Superior temporal gyrus (tissue), 1 donor: ENCODE measurements at regions not wholly inside any gene's neighbourhood (a gene's known extent, or its start where the extent isn't known, plus 50 kb on each side); places are given as distances from the start of the nearest gene placed in this dataset.
"Not testable (repeated sequence)": the region's sequence is repeated elsewhere in the genome, so short reads cannot be mapped to it uniquely, and the experiment has no call there.

Experiments used
- DNase-seq: peaks from one replicate; pipeline ENCODE4 v3.0.0-alpha.2; 2016; ENCODE audit errors: extremely low spot score

DNA sequence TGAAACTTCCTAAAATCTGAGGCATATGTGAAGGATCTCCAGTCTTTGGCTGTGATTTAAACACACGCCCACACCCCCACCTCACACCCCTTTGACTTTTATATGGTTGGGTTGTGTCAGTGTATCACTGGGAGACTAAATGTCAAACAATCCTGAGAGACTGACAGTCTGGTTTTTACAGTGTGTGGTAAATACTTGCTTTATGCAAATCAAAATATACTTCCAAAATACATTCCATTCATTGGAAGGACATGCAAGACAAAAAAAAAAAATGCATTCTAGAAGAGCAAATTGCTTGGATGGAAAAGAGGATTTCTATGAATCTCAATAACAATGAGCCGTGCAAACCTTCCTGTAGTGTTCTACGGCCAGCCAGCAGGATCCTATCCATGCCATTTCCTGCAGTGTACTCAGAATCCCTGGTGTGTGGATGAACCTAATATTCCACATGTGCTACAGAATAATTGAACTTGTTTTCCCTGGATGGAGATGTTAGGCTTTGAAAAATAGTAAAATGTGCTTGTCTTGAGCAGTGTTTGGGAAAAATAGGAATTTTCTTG lies 602.1 kb upstream of the GOT2 start:
- DNase-seq: no peak

DNA sequence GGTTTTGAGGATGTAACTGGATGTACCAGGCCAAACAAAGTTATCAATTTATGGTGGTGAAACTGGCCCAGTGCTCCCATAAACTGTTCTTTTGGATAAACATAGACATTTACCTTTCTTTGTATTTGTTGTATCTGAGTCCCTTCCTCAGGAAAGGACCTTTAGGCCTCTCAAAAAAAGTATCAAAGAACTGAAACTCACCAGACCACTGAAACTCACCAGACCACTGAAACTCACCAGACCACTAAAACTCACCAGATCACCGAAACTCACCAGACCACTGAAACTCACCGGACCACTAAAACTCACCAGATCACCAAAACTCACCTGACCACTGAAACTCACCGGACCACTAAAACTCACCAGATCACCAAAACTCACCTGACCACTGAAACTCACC lies 597.6 kb upstream of the GOT2 start:
- not testable (repeated sequence) for DNase-seq

DNA sequence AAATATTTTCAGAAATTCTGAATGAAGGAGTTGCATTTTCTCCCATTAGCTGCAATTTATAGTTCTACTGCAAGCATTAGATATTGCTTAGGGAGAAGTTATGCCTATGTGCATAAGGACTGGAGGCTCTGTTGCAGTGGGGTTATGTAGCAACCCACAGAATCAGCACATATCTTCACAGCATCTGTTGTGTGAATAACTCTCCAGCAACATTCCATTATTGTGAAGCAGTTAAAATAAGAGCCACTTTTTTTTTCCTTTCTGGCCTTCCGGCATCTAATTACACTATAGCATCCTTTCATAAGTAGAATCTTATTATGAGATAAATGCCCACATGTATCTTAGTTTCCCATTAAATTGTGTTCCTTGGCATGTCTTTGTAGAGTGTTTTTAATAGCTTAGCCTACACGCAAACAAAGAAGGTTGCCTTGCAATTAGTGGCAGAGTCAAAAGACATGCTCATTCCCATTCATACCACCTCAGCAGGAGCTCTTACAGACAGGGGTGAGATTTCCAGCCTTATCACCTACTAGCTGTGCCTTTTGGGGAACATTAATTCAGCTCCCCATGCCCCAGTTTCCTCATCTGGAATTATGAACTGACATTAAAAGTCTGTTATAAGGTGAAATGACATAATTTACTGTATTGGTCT lies 596.0 kb upstream of the GOT2 start:
- peak; percentile 53 for DNase-seq

DNA sequence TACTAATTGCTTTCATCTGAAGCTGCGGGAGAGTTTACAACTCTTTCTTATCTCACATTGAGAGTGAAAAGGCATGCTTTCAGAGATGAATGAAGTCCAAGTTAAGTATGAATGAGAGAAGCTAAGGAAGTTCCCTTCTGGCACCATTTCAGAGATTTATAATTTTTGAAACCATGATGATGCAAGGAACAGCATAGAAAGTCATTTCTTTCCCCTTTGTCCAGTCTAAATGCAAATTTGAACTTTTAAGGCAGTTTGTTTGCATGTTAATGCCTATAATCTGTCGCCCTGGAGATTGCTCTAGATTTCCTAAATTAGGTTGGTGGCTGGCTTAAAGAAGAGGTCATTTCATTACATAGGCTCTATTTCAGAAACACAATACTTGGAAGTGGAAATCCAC lies 594.8 kb upstream of the GOT2 start:
- no peak for DNase-seq

DNA sequence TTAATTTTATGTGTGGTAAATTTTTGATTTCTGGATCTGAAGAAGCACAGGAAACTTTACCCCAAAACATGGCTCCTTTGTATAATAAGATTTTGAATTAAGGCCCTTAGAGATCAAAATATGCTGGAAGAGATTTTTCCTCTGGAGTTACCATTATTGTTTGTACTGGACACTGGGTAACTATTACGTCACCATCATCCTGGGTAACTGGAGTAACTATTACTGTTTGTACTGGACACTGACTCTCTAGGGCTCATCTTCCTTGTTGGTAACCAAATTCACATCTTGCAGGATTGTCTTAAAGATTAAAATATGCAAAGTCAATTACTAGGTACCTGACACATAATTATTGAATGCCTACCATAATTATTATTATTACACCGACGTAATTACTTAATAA lies 593.8 kb upstream of the GOT2 start:
- no peak for DNase-seq

DNA sequence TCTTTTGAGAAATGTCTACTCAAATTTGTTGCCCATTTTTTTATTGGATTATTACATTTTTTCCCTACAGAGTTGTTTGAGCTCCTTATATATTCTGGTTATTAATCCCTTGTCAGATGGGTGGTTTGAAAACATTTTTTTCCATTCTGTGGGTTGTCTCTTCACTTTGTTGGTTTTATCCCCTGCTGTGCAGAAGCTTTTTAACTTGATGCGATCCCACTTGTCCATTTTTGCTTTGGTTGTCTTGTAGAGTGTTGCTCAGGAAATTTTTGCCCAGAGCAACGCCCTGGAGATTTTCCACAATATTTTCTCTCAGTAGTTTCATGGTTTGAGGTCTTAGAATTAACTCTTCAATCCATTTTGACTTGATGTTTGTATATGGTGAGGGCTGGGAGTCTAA lies 592.8 kb upstream of the GOT2 start:
- no peak for DNase-seq

DNA sequence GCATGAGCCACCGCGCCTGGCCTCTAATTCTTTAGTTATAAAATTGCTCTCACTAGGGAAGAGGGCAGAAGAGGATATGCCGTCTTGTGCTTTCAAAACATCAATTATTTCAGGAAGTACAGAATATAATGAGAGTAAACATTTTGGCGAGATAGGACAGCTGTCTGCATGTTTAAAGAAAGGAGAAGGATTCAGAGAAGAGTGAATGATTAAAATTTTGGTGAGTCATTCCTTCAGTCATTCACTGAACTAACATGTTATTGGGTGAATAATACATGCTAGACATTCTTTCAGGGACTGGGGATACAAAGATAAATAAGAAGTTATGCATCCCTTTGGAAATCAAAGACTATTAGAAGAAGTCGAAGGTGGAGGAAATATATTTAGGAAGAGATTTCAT lies 590.3 kb upstream of the GOT2 start:
- no peak for DNase-seq

DNA sequence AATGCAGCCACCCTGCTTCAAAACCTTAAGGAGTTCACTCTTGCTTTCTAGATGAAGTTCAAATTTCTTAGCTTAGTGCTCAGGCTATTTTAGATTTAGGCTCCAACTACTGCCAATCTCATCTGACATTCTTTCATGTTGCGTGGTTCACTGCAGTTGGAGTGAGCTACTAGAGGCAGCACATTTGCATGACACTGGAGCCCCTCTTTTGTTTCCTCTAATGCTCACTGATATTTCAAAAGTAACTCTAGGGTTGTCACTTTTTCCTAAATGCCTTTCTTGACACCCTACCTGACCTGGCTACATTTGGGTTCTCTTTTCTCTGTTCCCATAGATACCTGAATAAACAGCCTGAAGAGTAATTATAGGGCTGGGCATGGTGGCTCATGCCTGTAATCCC lies 586.5 kb upstream of the GOT2 start:
- no peak for DNase-seq

DNA sequence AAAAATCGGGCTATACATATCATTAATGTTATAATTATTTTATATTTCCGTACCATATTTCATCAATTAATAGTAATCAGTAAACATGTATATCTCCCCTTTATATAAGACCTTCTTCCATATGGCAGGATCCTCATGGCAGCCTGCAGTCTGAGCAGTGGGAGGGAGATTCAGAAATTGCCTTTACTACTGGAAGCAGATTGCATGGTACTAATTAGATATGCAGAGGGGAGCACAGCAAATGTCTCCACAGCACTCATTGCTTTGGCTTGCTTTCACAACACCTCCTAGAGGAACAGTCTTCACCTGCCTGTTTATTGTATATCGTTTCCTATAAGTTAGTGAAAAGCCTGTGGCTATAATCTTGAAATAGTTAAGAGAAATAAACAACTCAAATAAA lies 585.8 kb upstream of the GOT2 start:
- no peak for DNase-seq

DNA sequence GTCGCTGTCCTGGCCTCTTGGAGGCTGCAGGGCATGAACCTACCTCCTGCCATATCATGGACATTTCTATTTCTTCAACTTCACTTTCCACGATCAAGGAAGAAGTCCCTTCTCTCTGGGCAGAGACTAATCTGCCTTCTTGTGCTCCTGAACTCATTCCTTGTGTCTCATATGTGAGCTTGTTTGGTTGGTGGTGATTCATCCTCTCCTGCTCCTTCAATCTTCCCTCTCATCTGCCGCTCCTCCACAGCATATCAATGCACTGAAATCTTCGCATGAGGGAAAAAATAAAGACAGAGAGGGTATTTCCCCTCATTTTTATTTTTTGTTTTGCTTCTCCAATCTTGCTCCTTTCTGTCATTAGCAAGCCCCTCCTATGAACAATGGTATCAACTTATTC lies 571.7 kb upstream of the GOT2 start:
- no peak for DNase-seq

DNA sequence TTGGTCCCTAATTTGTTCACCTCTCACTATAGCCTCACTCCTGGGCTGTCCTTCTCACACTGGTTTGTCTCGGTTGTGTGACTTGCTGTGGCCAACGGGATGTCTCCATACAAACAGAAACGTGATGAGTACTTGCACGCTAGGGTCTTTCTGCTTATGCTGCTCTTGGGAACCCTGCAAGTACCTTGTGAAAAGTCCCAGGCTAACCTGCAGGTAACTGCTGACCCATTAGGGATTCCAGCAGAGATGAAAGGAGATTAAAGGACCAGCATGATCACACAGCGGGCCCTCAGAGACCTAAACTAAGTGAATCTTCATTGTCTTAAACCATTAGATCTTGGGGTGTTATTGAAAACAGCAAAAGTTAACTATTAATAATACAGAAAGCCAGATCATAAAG lies 562.8 kb upstream of the GOT2 start:
- DNase-seq: no peak

DNA sequence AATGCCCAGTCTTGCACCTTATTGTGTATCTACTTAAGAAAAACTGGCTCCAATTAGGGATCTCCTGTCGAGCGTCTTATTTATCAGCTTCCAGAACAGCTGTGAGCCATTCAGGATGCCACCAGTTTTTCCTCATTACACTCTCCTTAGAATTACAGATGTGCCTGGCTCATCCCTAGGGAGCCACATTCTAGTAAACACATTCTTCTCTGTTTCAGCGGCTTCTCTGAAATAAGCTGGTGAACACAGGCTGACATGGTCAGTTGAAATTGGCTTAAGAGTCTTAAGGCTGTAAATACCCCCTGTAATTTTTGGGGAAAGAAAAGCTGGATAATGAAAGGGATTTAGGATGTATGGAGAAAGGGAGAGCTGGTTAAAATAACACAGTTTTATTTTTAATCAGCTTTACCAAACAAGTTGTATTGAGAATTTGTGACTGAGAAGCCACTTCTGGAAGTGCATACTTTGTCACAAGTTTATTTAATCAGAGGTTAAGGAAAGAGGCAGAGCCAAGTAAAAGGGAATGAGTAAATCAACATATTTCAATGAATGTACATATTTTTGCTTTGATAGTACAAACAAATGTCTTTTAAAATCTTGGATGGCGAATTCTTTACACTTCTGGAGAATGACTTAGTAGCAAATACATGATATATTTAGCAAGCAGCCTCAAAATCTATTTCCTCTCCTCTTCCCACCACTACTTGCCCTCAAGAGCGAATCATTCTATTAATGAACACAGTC lies 562.0 kb upstream of the GOT2 start:
- DNase-seq: no peak

DNA sequence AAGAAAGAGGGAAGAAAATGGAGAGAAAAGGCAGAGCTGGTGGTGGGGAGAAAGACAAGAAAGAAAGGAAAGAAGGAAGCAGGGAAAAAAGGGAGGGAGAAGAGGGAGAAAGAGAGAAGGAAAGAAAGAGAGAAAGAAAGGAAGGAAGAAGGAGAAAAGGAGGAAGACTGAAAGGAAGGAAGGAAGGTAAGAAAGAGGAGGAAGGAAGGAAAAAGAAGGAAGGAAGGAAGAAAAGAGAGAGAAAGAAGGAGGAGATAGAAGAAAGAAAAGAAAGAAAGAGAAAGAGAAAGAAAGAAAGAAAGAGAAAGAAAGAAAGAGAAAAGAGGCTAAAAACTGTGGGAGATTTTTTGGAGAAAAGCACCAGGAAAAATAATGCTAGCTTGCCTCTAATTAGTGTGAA lies 561.4 kb upstream of the GOT2 start:
- DNase-seq: no peak

DNA sequence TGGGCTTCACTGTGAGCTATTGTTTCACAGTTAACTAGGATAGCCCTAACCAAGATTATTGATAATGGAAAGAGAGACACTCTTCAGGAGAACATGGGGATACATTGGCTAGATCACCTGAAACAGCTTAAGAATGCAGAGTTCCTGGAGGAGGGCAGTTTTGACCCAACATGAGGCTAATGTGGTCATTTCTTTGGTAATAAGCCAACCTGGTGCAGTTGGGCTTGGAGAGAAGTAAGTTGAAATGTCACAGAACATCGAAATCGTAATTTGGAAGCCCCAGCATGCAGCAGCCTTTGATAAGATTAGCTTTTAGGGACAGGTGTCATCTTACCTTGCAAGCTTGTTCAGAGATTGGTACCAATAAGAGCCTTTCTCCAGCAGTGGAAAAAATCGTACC lies 556.6 kb upstream of the GOT2 start:
- no peak for DNase-seq

DNA sequence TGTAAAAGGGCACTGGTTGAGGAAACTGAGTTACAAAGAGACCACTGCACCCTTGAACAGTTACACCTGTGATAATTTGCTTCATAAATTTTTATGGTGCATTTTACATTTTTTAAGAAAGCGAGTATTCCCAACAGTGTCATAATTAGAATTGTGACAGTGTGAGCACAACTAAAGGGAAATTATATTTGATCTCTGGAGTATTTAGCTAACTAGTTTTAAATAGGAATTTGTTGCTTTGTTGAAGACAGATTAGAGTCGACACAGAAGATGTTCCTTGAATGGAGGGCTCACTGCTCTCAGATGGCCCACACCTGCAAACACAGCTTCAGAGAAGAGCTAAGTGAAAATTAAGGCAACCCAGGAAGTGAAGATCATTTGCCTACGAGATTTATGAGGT lies 555.0 kb upstream of the GOT2 start:
- no peak for DNase-seq

DNA sequence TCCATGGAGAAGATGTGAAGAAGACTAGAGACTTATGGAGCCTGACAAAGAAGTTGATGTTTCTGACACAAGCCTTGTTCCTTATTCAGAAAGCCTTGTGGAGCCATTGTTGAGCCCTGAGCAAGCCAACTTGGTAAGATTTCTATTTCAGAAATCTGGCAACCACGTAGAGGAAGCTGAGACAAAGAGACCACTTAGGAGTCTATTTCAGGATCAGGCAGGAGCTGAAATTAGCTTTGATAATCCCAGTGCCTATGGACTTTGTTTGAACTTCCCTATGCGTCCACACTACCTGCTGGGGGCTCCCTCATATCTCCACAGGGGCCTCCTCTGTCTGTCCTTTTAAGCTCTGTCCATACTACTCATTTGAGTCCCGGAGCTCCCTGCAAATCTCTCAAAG lies 540.0 kb upstream of the GOT2 start:
- DNase-seq: no peak

DNA sequence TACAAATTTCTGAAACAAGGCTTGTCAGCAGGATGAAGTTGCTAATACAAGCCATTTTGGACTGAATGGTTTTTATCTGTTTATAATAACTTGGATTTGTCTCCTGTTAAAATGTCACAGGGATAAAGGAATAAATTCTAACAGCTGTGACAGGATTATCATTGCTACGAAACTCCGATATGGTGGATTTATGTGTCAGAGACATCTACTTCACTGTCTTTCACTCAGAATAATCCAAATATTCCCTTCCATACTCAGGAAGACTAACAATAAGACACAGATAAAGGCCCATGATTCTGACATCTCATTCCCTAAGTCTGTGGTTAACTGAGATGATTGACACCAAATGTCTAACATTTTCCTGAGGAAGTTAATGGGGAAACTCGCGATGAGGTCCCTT lies 529.8 kb upstream of the GOT2 start:
- no peak for DNase-seq

DNA sequence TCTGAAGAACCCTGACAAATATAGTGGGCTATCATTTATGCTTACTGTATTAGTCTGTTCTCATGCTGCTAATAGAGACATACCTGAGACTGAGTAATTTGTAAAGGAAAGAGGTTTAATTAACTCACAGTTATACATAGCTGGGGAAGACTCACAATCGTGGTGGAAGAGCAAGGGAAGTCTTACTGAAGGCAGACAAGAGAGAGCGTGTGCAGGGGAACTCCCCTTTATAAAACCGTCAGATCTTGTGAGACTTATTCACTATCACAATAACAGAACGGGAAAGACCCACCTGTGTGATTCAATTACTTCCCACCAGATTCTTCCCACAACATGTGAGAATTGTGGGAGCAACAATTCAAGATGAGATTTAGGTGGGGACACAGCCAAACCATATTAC lies 526.8 kb upstream of the GOT2 start:
- no peak for DNase-seq

DNA sequence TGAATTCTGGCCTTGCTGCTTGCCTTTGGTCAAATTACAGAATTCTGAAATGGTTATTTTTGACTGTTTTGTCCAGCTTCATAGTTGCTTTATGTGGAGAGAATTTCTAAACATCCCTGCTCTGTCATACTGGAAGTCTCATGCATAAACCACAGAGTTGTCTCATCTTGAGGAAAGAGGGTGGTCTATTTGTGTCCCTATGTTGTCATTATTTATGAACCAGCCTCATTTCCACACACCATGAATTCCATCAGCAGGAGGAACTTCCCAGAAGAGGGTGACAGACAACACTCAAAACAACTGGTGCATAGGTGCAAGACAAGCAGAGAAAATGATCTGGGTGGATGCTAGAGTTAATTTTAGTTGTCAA lies 525.8 kb upstream of the GOT2 start:
- DNase-seq: no peak

DNA sequence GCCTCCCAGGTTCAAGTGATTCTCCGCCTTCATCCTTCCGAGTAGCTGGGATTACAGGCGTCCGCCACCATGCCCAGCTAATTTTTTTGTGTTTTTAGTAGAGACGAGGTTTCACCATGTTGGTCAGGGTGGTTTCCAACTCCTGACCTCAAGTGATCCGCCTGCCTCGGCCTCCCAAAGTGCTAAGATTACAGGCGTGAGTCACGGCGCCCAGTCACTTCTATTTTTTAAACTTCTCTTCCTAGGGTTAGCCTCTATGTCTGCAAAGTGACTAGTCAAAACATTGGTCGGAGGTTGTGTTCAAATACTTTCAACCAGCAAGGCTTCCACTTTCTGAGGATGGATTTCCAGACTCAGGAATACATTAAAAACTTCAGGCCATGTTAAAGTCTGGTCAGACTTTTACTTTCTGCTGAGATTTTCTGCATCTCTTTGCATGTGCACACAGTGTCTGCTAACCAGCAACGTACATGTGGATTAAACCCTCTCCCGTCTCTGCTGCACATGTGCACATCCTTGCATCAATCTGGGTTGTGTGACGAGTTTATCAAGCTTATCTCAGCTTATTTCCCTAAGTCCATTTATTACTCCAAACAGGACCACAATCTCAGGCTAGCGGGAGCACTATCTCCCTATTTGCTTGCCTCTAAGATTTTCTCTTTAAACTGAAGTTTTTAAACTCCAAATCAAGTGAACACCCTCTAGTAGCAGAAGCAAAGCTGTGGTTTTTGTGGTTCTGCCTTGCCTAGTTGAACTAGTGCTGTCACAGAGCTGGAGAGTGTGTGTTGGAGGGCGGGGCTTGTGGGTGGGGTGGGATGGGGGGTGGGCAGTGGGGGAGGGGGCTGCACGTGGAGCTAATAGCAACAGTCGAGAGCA lies 525.2 kb upstream of the GOT2 start:
- DNase-seq: no peak

DNA sequence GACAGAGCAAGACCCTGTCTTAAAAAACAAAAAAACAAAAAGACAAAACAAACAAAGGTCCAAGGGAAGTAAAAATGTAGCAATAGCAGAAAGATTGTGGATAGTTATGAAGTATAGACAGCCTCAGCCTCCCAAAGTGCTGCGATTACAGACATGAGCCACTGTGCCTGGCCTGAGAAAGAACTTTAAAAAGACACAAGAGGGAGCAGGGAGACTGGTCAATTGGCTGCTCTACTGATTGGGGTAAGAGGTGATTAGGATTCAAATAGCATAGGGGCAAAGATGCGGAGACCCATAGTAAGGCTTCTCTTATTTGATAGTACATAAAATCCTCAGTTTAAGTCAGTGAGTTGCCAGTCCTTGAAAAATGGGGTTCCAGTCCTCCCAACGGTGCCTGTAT lies 518.2 kb upstream of the GOT2 start:
- DNase-seq: no peak

DNA sequence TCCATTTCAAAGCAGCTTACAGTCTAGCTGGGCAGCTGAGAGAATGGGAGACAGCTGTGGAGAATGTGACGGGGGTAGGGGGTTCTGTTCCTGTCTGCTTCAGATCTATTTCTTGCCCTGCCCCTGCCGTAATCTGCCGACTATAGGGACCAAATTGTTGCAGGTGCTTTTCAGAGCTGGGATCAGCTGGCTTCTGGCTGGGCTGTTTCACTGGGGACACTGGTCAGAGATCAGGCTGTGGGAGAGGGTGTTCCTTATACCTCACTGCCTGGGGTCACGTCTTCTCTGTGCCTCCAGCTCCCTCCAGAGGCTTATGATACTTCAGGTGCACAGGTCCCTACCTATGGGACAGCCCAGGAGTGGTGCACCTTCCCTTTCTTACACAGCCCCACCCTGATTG lies 514.9 kb upstream of the GOT2 start:
- DNase-seq: no peak

DNA sequence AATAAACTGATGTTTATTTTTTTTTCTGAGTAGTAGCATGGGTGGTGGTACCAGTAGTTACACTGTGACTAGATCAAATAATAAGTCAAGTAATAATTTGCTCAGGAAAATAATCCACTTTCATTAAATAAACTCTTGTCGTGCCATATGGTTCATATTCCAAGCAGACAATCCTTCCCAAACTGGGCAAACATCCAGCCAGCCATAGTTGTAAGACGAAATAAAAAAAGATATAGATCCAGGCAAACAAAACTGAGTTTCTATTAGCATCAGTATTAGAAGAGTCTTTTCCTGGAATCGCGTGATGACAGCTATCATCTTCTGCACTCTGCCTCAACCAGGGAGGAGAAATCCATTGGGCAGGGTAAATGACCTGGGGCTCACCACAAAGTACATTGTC lies 508.4 kb upstream of the GOT2 start:
- DNase-seq: no peak
